Activated CD4-positive, alpha-beta T cell treated with anti-CD3 and anti-CD28 coated beads for 48 hours (primary cell): ENCODE measurements at regions not wholly inside any gene's neighbourhood (a gene's known extent, or its start where the extent isn't known, plus 50 kb on each side); places are given as distances from the start of the nearest gene placed in this dataset.

Experiments used
- DNase-seq: peaks from one replicate; pipeline ENCODE4 v3.0.0-alpha.2; 2020

GRCh38 chr13:99055735-99056134 lies 77.9 kb upstream of the DOCK9 start:
- no peak for DNase-seq

DNA sequence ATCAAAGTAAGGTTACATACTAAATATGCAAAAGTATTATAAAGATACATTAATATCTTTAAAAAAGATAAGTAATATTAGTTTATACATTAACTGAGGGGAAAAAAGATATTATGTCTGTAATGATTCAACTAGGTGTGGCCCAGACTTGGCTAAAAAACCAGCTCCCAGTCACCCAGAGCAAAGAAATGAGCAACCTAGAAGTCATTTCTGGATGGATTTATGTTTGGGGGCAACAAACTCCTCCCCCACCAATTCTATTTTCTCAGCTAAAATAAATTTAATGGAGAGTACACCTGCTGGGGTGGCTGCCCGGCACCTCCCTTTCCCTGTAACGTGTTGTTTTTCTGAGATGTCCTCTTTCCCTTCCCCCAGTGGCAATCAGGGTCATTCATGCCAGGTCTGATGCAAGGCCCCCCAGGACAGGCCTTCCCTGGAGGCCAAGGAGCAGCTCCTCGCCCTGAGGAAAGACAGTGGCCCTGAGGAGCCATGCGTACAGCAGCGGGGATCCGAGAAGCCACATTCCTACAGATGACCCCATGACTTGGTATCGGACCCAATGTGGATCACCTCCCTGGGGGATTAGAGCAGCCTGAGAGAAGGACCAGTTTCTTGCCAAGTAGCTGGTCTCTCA lies 78.6 kb upstream of the DOCK9 start:
- DNase-seq: no peak

- no peak for DNase-seq
Measured at GRCh38 chr13:99057310-99057975, 79.6 kb upstream of the DOCK9 start.

DNA sequence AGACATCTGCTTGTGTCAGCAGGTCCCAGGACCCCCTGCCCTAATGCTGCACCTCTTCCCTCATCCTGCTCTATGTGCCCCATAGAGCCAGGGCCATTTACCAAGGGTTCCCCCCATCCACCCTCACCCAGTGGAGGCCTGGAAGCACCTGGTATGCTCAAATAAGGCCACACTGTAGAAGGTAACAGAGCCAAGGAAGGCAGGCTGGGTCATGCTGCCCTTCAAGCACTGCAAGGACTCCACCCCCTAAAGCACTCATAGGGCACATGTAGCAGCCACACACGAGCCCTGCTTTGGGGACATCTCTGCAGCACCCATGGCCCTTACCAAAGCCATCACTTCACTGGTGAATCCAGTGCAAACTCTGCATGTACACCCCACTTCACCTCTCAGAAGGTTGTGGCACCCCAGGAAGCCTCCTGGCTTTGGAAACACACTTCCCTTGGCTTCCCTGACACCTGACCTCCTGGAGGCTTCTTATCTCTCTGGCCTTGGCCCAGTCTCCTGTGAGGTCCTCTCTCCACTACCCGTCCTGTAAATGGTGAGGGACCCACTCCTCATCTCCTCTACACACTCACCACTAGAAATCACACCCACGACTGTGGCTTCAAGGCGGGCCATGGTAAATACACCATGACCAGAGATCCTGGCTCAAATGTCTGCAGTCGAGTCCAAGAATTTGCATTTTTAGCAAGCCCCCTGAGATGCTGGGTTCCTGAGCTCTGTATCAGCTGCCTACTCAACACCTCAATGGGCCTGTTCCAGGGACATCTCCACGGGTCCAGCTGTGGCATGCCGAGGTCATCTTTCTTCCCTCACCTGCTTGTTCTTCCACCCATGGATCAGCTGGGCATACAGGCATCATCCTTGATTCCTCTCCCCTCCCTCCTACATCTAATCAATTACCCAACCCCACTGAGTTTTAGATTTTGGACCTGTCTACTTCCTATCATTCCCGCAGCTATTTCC lies 80.9 kb upstream of the DOCK9 start:
- DNase-seq: no peak

- no peak for DNase-seq
Measured at GRCh38 chr13:99059498-99060075, 81.7 kb upstream of the DOCK9 start.

DNA sequence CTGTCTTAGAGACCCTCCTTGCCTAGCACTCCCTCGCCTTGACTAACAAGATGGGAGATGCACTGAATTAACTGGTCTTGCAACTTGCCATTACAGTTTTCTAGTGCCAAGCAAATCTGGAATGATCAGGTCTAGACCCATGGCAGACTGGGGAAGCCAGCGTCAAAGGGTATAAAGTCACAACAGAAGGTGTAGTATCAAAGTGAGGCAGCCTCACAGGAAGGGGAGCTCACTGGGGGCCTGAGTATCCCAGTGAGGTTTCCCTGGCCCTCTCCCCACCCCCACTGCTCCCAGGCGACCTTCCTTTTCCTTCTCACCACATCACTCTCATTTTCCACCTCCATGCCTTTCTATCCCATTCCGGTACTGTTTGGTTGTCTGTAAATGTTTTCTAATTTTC lies 83.5 kb upstream of the DOCK9 start:
- DNase-seq: no peak

GRCh38 chr13:99062593-99062992 lies 84.7 kb upstream of the DOCK9 start:
- no peak for DNase-seq

DNA sequence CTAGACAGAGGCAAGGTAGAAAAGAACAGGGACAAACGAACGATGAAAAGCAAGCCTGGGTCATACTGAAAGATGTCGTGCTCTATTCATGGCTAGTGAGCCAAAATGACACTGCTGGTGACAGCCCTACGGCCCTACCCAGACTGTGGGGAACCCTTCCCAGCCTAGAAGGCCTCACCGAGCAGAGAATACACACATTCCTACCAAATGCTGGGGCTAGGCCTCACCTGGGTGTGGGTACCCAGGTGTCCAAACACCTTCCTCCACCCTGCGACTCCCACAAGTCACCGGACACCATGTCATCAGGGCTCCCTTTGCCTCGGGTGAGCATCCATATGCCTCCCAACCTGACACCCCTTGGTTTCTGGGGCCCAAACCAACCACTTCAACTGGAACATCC lies 85.3 kb upstream of the DOCK9 start:
- DNase-seq: no peak

- DNase-seq: no peak
Measured at GRCh38 chr13:99063952-99064351, 86.1 kb upstream of the DOCK9 start.

- no peak for DNase-seq
Measured at GRCh38 chr13:99064624-99065234, 86.9 kb upstream of the DOCK9 start.

DNA sequence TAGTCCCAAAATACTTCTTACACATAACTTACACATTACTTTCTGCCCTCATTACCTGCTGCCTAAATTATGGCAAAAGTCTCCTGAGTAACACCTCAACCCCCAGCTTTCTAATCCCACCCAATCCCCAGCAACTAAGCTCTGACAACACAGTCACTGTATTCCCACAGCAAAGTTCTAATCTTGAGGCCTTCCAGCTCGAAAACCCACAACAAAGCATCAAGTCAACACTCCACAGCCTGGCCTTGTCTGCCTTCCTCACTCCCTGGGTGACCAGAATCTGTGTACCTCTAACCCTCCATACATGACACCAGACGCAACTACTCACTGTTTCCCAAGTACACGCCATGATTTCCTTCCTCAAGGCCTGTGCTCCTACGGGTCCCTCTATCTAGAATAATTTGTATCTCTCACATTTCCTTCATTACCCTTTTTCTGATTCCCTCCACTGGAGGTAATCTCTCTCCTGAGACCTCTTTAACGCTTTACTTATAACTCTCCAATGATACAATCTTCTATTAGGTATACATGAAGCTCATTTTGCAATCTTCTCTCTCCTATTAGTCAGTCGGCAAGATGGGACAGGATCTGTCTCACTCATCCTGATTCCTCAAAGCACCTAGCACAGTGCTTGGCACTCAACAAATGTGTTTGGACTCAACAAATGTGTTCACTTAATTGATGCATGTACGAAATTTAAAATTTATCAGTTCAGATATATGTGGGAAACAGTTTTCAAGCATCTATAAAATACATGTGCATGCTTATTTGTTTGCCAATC lies 87.6 kb upstream of the DOCK9 start:
- DNase-seq: no peak

DNA sequence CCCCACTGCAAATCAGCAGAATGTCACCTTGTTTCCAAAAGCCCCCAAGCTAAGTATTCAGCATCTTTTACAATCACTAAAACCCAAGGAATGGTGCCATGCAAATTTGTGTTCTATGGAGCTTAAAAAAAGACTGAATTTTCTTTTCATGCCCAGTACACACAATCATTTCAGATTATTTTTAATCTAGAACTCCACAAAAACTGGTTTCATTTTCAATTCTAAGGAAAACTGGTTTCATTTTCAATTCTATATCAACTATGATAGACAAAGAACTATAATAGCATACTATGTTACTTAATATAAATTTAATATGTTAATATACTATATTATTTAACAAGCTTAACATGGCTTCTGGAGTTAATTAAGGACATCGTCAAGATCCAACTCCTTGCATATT lies 88.4 kb upstream of the DOCK9 start:
- DNase-seq: no peak

GRCh38 chr13:99067159-99067985 lies 89.5 kb upstream of the DOCK9 start:
- DNase-seq: no peak

DNA sequence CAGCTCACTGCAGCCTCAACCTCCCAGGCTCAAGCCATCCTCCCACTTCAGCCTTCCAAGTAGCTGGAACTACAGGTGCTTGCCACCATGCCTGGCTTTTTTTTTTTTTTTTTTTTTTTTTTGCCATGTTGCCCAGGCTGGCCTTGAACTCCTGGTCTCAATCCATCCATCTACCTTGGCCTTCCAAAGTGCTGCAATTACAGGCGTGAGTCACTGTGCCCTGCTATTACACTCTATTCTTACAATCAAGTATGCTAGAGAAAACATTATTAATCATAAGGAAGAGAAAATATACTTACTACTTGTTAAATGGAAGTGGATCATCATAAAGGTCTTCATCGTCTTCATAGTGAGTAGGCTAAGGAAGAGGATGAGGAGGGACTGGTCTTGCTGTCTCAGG lies 93.3 kb upstream of the DOCK9 start:
- no peak for DNase-seq

- DNase-seq: no peak
Measured at GRCh38 chr13:99071666-99072065, 93.8 kb upstream of the DOCK9 start.

DNA sequence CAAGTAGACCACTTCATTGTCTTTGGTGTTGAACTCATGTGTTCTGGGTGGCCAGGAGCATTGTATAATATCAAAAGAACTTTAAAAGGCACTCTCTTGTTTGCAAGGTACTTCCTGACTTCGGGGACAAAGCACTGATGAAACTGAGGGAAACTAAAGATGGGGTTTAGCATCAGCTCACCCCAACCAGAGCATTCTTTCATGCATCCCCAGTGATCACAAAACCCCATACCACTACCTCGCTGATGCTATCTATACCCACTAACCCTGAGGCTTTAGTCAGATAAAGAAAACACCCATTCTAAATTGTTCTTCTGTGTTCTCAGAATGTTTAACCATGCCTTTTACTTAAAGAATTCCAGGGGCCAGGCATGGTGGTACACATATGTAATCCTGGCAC lies 94.5 kb upstream of the DOCK9 start:
- DNase-seq: no peak

- DNase-seq: no peak
Measured at GRCh38 chr13:99072941-99073340, 95.1 kb upstream of the DOCK9 start.

- no peak for DNase-seq
Measured at GRCh38 chr13:99074693-99075092, 96.8 kb upstream of the DOCK9 start.

- DNase-seq: no peak
Measured at GRCh38 chr13:99075268-99076191, 97.7 kb upstream of the DOCK9 start.
